HG03378 (cell line): ENCODE measurements at regions not wholly inside any gene's neighbourhood (a gene's known extent, or its start where the extent isn't known, plus 50 kb on each side); places are given as distances from the start of the nearest gene placed in this dataset.

ENCODE experiments used
- ATAC-seq: cut with Tn5 transposase; IDR thresholded peaks from one replicate; pipeline ENCODE4 v1.9.1; 2021; ENCODE audit warnings: mild to moderate bottlenecking, moderate library complexity; ENCODE audit not compliant: unreplicated experiment

- ATAC-seq, result no peak
These were observed 411.8 kb upstream of the DAB1 start for GRCh38 chr1:57835620-57836019.

GRCh38 chr1:57833296-57833695 is 409.4 kb upstream of the DAB1 start:
- ATAC-seq, result no peak

- ATAC-seq, result no peak
These were observed 408.8 kb upstream of the DAB1 start for GRCh38 chr1:57832612-57833011.

- ATAC-seq, result no peak
These were observed 407.8 kb upstream of the DAB1 start for GRCh38 chr1:57831624-57832023.

GRCh38 chr1:57826535-57826934 is 402.7 kb upstream of the DAB1 start:
- no peak for ATAC-seq

GRCh38 chr1:57824535-57824934 is 400.7 kb upstream of the DAB1 start:
- no peak for ATAC-seq

- no peak for ATAC-seq
These were observed 396.7 kb upstream of the DAB1 start for GRCh38 chr1:57820356-57821095.

- ATAC-seq, result no peak
These were observed 396.0 kb upstream of the DAB1 start for GRCh38 chr1:57819893-57820292.

GRCh38 chr1:57803586-57803985 is 379.7 kb upstream of the DAB1 start:
- no peak for ATAC-seq

- no peak for ATAC-seq
These were observed 376.5 kb upstream of the DAB1 start for GRCh38 chr1:57800376-57800775.

GRCh38 chr1:57799490-57800115 is 375.7 kb upstream of the DAB1 start:
- no peak for ATAC-seq

GRCh38 chr1:57798543-57798942 is 374.7 kb upstream of the DAB1 start:
- ATAC-seq, result no peak

- ATAC-seq, result no peak
These were observed 373.2 kb upstream of the DAB1 start for GRCh38 chr1:57797084-57797483.

GRCh38 chr1:57796616-57797015 is 372.8 kb upstream of the DAB1 start:
- no peak for ATAC-seq

GRCh38 chr1:57795886-57796285 is 372.0 kb upstream of the DAB1 start:
- no peak for ATAC-seq

- ATAC-seq, result no peak
These were observed 370.2 kb upstream of the DAB1 start for GRCh38 chr1:57794078-57794477.

GRCh38 chr1:57791497-57791896 is 367.6 kb upstream of the DAB1 start:
- ATAC-seq, result no peak

- no peak for ATAC-seq
These were observed 366.1 kb upstream of the DAB1 start for GRCh38 chr1:57789936-57790335.

GRCh38 chr1:57788313-57788712 is 364.5 kb upstream of the DAB1 start:
- no peak for ATAC-seq

GRCh38 chr1:57784356-57784755 is 360.5 kb upstream of the DAB1 start:
- no peak for ATAC-seq

- no peak for ATAC-seq
These were observed 358.5 kb upstream of the DAB1 start for GRCh38 chr1:57782357-57782756.

GRCh38 chr1:57772580-57773195 is 348.8 kb upstream of the DAB1 start:
- ATAC-seq, result no peak
